Psoas muscle (tissue), 7 donors: ENCODE measurements at regions not wholly inside any gene's neighbourhood (a gene's known extent, or its start where the extent isn't known, plus 50 kb on each side); places are given as distances from the start of the nearest gene placed in this dataset.

ENCODE experiments used
- ATAC-seq, 4 donors: fragments of 200-7000 bp; cut with Tn5 transposase; one replicate each; pipeline ENCODE4 v1.9.1; 2020; ENCODE audit warnings: moderate library complexity in 3 of 4, mild to moderate bottlenecking in 2 of 4
- DNase-seq, 2 donors: peaks; one replicate each; pipeline ENCODE4 v3.0.0-alpha.2; 2020
- H3K27ac ChIP-seq: fragments of 200-600 bp; one replicate; pipeline ENCODE4 v1.8.0; 2022
- H3K27me3 ChIP-seq, 3 donors: fragments of 200-600 bp in 1 of 3; one replicate each; pipeline versions ENCODE4 v1.6.1 to v1.8.0; 2013 to 2022; ENCODE audit warnings: low read length in 2 of 3, mild to moderate bottlenecking in 2 of 3, moderate library complexity in 1 of 3; ENCODE audit not compliant: insufficient read depth in 3 of 3
- H3K36me3 ChIP-seq, 2 donors: fragments of 200-600 bp in 1 of 2; one replicate each; pipeline versions ENCODE4 v1.6.1 to v1.8.0; 2013 to 2022; ENCODE audit warnings: low read depth in 1 of 2, mild to moderate bottlenecking in 1 of 2, moderate library complexity in 1 of 2; ENCODE audit not compliant: insufficient read depth in 1 of 2
- H3K4me1 ChIP-seq: fragments of 200-600 bp; one replicate; pipeline ENCODE4 v1.8.0; 2022
- H3K4me3 ChIP-seq: fragments of 200-600 bp; one replicate; pipeline ENCODE4 v1.8.0; 2022; ENCODE audit warnings: mild to moderate bottlenecking
- H3K9me3 ChIP-seq: fragments of 200-600 bp; one replicate; pipeline ENCODE4 v1.8.0; 2022
- whole genome bisulfite sequencing, 3 donors: extraction: QIAGEN DNeasy Blood & Tissue Kit; methylation state at CpG; one replicate each; pipeline versions ENCODE4 v1.1.6 to v1.1.7; 2013; 5-methylcytosine and 5-hydroxymethylcytosine counted together
- intact Hi-C, 2 donors: fragments of 100-400 bp; cut with DNase I; formaldehyde crosslinking; loops; one replicate each; pipeline versions ENCODE4 v1.11.0 to v1.14.2; 2022
- TF ChIP-seq, protein P1 (sequence below): fragments of 200-600 bp; IDR thresholded peaks from one replicate; pipeline ENCODE4 v1.8.0; 2022; ENCODE audit warnings: antibody characterized with exemption
- donor health status: healthy with polysubstance abuse.
- donor health status: DM: no; HTN: no; CAD: no; lungs with moderate emphysema.
- donor health status: Bipolar disorder and iron deficiency.
- donor health status: healthy.
- donor health status: DM: yes; HTN: yes; CAD: no.
- donor health status: DM: no; HTN: no; CAD: no.
- donor health status: DM: yes; HTN: yes; CAD: no.

DNA sequence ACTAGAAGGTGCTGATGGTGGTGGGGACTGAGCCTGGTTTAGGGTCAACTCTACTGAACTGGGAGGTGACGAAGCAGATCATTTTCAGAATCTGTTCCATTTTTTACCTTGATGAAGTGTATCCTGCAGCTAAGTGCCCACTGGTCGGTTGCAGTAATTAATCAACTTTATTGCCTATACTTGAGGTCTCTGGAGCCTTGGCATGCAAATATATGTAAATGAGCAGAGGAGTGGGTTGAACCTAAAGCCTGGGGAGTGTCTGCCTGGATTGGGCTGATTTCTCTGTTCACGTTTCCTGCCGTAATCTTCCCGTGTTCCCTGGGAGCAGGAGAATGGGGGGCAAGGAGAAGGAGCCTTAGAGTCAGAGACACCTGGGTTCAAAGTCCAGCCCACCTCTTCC is 286.8 kb downstream of the PTPRU start:
- no peaks in the 10 kb centered on the region for H3K4me1 ChIP-seq
- ATAC-seq (no peak), DNase-seq (no peak)
- H3K4me3 ChIP-seq: no peak overlapping the region
- TF ChIP-seq, protein P1, sequence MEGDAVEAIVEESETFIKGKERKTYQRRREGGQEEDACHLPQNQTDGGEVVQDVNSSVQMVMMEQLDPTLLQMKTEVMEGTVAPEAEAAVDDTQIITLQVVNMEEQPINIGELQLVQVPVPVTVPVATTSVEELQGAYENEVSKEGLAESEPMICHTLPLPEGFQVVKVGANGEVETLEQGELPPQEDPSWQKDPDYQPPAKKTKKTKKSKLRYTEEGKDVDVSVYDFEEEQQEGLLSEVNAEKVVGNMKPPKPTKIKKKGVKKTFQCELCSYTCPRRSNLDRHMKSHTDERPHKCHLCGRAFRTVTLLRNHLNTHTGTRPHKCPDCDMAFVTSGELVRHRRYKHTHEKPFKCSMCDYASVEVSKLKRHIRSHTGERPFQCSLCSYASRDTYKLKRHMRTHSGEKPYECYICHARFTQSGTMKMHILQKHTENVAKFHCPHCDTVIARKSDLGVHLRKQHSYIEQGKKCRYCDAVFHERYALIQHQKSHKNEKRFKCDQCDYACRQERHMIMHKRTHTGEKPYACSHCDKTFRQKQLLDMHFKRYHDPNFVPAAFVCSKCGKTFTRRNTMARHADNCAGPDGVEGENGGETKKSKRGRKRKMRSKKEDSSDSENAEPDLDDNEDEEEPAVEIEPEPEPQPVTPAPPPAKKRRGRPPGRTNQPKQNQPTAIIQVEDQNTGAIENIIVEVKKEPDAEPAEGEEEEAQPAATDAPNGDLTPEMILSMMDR: no peak
- no peak overlapping the region for H3K27ac ChIP-seq
- H3K9me3 ChIP-seq: no peaks in the 10 kb centered on the region
- H3K27me3 ChIP-seq: peaks cover 0 to 36% (median 12%) of the 10 kb centered on the region in 3 donors
- H3K36me3 ChIP-seq: no peaks in the 10 kb centered on the region
- intact Hi-C loops: no loop called here
- 83 to 88% (median 87%) methylated on average over 5 of the region's 5 CpGs for WGBS, 3 donors

DNA sequence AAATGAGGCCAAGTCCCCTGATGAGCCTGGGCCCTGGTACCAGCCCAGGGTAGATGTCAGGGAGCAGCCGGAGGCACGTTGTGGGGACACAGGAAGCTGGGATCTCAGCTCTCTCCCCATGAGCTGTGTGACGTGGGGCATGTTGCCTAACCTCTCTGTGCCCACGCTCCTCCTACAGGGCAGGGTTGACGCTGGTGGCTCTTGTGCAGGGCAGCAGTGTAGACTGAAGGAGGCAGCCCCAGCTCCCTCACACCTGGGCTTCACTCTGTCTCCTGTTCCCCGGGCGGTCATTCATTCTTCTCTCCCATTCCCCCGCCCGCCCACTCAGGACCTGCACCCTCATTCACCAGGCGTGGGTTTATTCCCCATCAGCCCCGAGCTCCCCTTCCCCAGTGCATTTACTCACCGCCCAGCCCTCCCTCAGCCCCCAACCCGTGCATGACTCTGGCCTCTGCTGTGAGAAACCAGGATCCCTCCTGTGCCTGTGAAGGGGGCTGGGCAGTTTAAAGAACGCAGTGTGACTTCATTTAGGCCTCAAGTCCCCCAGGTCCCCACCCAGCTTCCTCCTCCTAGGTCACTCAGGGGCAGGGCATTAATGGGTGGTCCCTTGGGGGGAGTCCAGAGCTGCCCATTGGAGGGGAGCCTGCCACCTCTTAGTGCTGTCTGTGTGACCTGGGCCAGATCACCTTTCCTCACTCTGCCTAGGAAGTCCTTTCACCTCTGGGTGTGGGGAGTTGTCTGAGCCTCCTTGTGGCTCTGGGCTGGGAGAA is 285.7 kb downstream of the PTPRU start:
- no peak for DNase-seq
- Histone ChIP-seq H3K36me3 (no peaks in the 10 kb centered on the region), H3K9me3 (no peaks in the 10 kb centered on the region), H3K27me3 (peaks cover 0 to 37% (median 16%) of the 10 kb centered on the region in 3 donors), H3K4me1 (no peaks in the 10 kb centered on the region), H3K4me3 (no peak overlapping the region), H3K27ac (no peak overlapping the region)
- TF ChIP-seq, protein P1: no peak
- intact Hi-C loops: no loop called here
- WGBS, 3 donors: 52 to 62% (median 56%) methylated on average over 14 of the region's 14 CpGs
- ATAC-seq: no peak

DNA sequence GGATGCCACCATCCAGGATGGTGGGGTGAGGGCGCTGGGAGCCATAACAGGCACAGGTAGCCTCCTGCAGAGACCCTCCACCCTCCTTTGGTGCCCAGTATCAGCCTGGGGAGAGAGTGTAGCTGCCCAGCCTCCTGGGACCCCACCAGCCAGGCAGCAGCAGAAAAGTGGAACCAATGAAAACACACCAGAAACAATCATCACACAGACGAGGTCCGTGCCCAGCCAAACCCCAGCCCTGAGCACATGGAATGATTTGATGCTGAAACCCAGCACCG is 285.1 kb downstream of the PTPRU start:
- intact Hi-C loops: no loop called here
- H3K4me1 ChIP-seq: no peaks in the 10 kb centered on the region
- 35 to 42% (median 37%) methylated on average over 4 of the region's 4 CpGs for WGBS, 3 donors
- TF ChIP-seq, protein P1: no peak
- ATAC-seq (no peak), DNase-seq (no peak)
- H3K9me3 ChIP-seq: no peaks in the 10 kb centered on the region
- no peak overlapping the region for H3K4me3 ChIP-seq
- H3K36me3 ChIP-seq: no peaks in the 10 kb centered on the region
- peaks cover 0 to 38% (median 14%) of the 10 kb centered on the region in 3 donors for H3K27me3 ChIP-seq
- no peak overlapping the region for H3K27ac ChIP-seq

DNA sequence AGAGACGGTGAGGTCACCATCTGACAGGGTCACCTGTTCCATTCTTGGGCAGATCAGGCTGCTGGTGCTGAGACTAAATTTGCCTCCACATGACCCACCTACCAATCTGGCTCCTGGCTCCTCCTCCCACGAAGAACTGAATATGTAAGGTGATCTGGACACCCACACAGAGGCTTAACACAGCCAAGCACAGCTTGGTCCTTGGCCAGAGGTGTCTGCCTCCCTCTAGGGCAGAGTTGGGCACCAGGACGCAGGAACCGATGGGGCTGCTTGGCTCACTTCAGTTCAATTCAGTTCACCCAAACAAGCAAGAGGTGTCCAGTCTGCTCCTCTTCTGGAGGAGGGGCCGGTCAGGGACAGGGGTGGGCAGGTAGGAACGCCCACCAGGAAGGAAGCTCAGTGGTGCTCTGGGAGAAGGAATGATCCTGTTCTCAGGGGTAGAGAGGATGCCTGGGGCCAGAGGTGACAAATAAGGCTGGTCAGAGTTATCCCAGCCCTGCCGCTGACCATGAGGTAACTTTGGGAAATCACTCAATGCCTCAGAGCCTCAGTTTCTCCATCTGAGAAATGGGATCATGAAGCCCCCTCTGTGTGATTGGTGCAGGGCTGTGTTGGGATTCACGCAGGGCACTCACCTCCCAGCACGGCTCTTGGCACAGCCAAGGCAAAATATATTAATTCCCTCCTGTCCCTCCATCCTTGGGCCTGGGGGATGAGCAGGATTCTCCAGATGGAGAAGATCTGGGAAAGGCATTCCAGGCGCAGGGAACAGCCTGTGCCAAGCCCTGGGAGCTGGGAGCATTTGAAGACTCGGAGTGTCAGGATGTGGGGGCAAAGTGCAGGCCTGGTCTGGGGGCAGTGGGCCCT is 284.5 kb downstream of the PTPRU start:
- Histone ChIP-seq H3K27ac (no peak overlapping the region), H3K36me3 (no peaks in the 10 kb centered on the region), H3K27me3 (peaks cover 0 to 38% (median 14%) of the 10 kb centered on the region in 3 donors), H3K4me1 (no peaks in the 10 kb centered on the region), H3K4me3 (no peak overlapping the region), H3K9me3 (no peaks in the 10 kb centered on the region)
- 52 to 56% (median 52%) methylated on average over 11 of the region's 11 CpGs for WGBS, 3 donors
- ATAC-seq: no peak
- TF ChIP-seq, protein P1: no peak
- intact Hi-C loops: no loop called here
- no peak for DNase-seq
